Heart left ventricle (tissue), 13 donors: ENCODE measurements at regions not wholly inside any gene's neighbourhood (a gene's known extent, or its start where the extent isn't known, plus 50 kb on each side); places are given as distances from the start of the nearest gene placed in this dataset.

Source experiments
- CTCF ChIP-seq, 12 donors: fragments of 200-600 bp; sonication (generic) in 4 of 12; IDR thresholded peaks; one replicate each; pipeline versions ENCODE4 v1.5.0 to v1.8.0; 2018 to 2022; ENCODE audit warnings: antibody characterized with exemption in 12 of 12, mild to moderate bottlenecking in 5 of 12
- POLR2A ChIP-seq, 2 donors: fragments of 450-650 bp; IDR thresholded peaks; one replicate each; pipeline ENCODE4 v1.6.1; 2017; ENCODE audit warnings: antibody characterized with exemption in 2 of 2, mild to moderate bottlenecking in 2 of 2, moderate library complexity in 2 of 2
- donor health status: ischemic (EF 13 %, LVEDD 7.1; RV severe dilation, severe dysfunction).
- donor health status: DM: no; HTN: yes; CAD: no.
- donor health status: DM: no; HTN: no; CAD: no.
- donor health status: ischemic (EF 25% LVEDD 6.9; RV normal size, moderate dysfunction).
- donor health status: ischemic (EF 25% LVEDD 5.7; RV mildly dilated, moderate dysfunction).
- donor health status: ischemic (EF 35%, LVEDD 5.7; RV mildly dilated, moderate dysfunction).
- donor health status: nonischemic (EF 11% LVEDD 7.7; RV severe dilation, severe dysfunction).
- donor health status: DM: yes; HTN: yes; CAD: no.
- donor health status: PGD.
- donor health status: ischemic (EF 29% LVEDD 5.4; RV normal size, mild dysfunction).
- donor health status: nonischemic (EF 23%, LVEDD 6.1; RV moderate dilation, normal function).

- TF ChIP-seq CTCF (IDR thresholded peaks at IDR 0.05), result no peak
- no peak for TF ChIP-seq POLR2A (IDR thresholded peaks at IDR 0.05)
Measured at GRCh38 chr1:29496701-29497100, 260.4 kb downstream of the PTPRU start.
